Stimulated activated CD4-positive, alpha-beta T cell treated with anti-CD3 and anti-CD28 coated beads, TNF-alpha, amount 100 ng/mL, for 1 hour (primary cell): ENCODE measurements at regions not wholly inside any gene's neighbourhood (a gene's known extent, or its start where the extent isn't known, plus 50 kb on each side); places are given as distances from the start of the nearest gene placed in this dataset.
"Not testable (repeated sequence)": the region's sequence is repeated elsewhere in the genome, so short reads cannot be mapped to it uniquely, and the experiment has no call there.

Experiments
- DNase-seq, 3 donors: peaks; one replicate each; pipeline ENCODE4 v3.0.0-alpha.2; 2020; ENCODE audit warnings: low read depth in 3 of 3, low spot score in 1 of 3

GRCh38 chr11:38173676-38174075, 1575.6 kb upstream of the RAG2 start:
- no peak for DNase-seq

DNA sequence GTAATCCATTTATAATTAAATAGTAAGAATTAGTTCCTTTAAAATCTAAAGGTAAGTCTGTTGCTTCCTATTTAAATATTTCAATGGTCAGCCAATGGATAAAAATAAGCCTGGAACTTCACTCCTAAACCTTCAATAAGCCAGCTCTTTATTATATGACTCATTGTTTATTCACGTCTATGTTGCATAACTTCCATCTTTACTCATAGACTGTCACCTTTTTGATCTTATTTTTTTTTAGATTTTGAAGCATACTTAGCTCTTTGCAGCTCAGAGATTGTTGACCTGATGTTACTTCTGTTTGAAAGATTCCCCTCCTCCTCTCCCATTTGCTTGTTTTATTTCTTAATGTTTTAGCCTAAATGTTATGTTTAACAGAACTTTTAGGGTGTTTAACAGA, 1571.2 kb upstream of the RAG2 start:
- no peak for DNase-seq

DNA sequence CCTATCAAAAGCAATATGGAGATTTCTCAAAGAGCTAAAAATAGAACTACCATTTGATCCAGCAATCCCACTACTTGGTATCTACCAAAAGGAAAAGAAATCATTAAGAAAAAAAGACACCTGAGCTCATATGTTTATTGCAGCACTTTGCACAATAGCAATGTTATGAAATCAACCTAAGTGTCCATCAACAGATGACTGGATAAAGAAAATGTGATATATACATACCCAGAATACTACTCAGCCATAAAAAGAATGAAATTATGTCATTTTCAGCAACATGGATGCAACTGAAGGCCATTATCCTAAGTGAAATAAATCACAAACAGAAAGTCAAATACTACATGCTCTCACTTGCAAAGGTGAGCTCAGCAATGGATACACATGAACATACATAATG, 1565.5 kb upstream of the RAG2 start:
- no peak for DNase-seq

DNA sequence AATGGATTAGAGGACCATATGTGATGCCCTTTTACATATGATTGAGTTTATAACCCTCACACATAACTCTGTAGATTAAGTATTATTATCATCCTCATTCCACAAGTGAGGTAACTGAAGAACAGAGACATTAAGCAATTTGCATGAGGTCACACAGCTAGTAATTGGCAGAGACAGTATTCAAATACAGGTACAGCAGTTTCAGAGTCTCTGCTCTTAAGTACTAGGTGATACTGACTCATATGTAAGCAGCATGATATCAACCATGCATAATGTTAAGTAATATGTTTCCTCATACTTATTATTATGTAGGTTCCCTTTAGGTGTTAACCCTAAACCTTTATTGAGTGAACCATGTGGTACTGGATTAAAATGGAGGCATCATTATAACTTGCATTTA, 1562.4 kb upstream of the RAG2 start:
- DNase-seq, result no peak

- no peak for DNase-seq
Measured at GRCh38 chr11:38159038-38159437, 1561.0 kb upstream of the RAG2 start.

- DNase-seq, result no peak
Measured at GRCh38 chr11:38156495-38157146, 1558.6 kb upstream of the RAG2 start.

DNA sequence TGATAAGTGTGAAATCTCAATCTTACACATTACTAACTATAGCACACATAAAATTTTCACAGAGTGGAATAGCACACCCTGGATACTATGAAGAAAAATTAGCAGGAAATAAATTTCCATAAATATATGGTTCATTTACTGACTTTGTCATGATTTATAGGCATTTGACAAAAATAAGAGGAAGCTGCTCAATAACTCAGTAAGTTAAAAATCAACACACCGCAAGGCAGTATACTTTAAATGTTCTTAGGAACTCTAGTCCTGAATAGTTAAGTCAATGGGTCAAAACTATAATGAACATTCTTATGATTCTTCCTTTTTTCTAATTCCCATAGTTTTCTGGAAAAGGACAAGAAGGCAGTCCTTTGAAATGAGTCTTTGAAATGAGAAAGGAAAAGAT, 1557.8 kb upstream of the RAG2 start:
- DNase-seq, result no peak

DNA sequence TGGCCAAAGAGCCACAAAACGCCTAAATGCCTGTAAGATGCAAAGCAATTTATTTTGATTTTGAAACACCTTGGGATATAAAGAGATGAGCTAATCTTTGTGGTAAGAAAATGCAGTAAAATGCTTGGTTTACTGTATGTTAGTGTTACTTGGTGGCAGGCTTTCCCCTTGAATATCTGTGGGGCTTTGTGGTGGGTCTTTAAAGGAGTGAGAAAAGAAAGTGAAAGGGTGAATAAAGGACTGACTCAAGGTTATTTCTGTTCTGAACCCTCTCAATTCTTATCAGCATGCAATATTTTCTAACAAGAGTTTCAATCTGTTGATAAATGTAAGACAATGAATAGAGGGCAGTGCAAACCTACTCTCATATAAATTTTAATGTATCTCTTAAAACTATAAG, 1555.9 kb upstream of the RAG2 start:
- no peak for DNase-seq

- DNase-seq, result no peak
Measured at GRCh38 chr11:38143852-38144251, 1545.8 kb upstream of the RAG2 start.

GRCh38 chr11:38138972-38139371, 1540.9 kb upstream of the RAG2 start:
- no peak for DNase-seq

DNA sequence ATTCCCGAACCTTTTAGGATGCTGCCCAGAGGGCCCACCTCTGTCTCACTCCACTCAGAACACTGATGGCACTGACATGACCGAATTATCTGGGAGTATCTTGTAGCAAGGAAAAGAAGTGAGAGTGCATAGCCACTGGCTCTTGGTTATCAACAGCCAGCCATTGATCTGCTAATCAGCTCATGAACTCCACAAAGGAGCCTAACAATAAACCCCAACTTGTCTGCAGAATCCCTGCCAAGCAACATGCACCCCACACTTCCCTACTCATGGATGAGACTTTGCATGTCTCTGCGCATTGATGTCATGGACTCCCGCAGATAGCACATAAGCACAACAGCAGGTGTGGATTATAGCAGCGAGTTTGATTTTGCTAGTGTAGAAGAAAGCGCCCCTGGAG, 1538.9 kb upstream of the RAG2 start:
- no peak for DNase-seq

DNA sequence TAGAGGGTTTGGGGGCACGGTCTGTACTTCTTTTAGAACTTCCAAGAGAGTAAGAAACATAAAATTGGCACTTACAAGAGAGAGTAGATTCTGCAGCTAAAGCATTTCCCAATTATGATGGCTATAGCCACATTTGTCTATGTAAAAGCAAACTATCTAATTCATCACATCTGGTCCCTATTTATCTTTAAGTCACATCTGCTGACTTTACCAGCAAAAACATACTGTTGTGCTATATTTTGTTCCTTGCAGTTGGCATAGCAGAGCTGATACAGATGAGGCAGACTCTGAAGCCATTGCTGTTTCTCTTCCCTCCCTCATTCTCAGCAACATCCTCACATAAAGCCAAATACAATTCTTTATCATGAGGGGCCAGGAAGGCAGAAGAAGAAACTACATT, 1533.5 kb upstream of the RAG2 start:
- DNase-seq, result no peak

DNA sequence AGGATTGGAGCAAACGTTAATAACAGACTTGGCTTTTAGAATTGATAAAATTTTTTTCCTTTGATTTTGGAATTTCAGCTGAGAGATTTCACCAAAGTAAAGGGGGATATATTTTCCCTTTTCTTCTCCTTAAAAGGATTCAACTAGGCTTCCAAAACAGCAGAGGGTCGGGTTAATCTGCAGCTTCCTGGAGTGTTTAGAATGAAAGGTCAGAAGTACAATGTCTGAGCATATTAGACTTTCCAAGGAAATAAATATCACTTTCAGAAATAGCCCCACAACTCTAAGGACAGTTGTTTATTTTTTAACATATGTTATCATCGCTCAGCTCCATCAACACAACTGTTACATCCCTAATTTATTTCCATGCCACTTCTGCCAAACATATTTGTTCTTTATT, 1532.9 kb upstream of the RAG2 start:
- no peak for DNase-seq

DNA sequence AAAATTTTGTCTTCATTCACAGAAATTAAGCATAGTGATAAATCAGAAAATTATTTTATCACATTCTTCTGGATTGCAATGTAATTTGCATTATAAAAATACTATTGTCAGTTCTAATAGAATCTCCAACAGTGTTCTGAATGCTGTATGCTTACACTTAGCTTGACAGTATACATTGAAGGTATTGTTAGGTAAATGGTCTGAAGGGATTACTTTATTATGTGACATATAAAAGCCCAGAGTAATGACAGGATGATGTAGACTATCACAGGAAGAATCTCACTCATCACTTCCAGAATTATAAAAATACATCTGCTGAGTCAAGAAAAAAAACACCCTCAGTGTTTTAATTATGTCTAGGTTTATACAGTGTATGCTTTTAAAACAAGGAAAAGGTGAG, 1532.5 kb upstream of the RAG2 start:
- DNase-seq, result no peak

DNA sequence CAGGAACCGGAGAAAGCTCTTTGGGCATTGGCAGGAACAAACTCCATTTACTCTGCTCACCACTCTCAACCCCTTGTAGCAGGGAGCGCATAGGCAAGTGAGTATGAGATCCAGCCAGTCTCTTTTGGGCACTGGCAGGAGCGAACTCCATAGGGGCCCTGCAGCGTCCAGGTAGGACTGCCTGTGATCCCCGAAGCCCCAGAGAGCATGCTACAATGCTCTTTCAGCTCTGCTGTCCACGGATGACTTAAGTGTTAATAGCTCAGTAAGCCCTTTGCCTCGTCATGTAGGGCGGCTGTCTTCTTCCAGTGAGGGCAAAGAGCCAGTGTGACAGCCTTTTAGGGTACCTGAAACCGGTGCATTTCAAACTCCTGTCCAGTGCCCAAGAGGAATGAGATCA, 1525.6 kb upstream of the RAG2 start:
- DNase-seq, result no peak

GRCh38 chr11:38116616-38117015, 1518.6 kb upstream of the RAG2 start:
- not testable (repeated sequence) for DNase-seq

DNA sequence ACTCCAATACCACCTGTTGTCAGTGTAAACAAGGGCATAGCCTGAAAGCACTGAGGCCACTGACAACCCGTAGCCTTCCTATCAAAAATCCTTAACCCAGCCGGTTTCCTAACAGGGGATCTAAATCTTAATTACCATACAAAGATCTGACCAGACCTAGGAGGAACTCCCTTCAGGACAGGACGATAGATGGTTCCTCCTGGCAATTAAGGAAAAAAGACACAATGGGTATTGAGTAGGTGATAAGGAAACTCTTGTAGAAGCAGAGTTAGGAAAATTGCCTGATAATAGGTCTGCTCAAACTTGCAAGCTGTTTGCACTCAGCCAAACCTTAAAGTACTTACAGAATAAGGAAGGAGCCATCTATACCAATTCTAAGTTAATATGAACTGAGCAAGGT, 1517.3 kb upstream of the RAG2 start:
- not testable (repeated sequence) for DNase-seq

- no peak for DNase-seq
Measured at GRCh38 chr11:38100836-38101462, 1502.9 kb upstream of the RAG2 start.

GRCh38 chr11:38095268-38095667, 1497.2 kb upstream of the RAG2 start:
- no peak for DNase-seq

DNA sequence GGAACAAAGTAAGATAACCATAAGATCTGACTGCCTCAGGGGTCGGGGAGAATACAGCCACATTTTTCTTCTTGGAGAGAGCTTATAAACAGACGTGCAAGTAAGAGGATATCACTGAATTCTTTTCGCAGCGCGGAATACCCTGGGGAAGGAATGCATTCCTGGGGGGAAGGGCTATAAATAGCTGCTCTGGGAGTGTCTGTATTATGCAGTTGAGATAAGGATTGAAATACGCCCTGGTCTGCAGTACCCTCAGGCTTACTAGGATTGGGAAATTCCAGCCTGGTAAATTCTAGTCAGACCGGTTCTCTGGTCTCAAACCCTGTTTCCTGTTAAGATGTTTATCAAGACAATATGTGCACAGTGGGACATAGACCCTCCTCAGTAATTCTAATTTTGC, 1491.7 kb upstream of the RAG2 start:
- DNase-seq, result no peak

DNA sequence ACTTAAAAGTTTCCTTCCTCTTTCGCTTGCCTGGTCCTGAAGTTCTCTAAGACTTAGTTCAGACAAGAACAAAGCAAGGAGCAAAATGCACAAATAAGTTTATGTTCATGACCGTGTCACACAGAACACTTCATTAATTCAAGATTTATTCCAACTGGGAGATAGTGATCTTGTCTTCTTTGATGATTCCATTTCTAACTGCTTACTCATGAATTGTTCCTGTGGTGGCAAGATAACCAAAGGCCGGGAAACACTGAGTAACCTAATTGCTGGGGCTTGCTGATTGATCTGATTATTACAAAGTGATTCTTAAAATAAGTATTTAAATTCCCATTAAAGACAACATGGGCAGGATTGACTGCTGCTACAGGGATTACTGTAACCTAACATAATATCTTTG, 1462.9 kb upstream of the RAG2 start:
- DNase-seq, result no peak

- DNase-seq, result no peak
Measured at GRCh38 chr11:38060136-38060535, 1462.1 kb upstream of the RAG2 start.

DNA sequence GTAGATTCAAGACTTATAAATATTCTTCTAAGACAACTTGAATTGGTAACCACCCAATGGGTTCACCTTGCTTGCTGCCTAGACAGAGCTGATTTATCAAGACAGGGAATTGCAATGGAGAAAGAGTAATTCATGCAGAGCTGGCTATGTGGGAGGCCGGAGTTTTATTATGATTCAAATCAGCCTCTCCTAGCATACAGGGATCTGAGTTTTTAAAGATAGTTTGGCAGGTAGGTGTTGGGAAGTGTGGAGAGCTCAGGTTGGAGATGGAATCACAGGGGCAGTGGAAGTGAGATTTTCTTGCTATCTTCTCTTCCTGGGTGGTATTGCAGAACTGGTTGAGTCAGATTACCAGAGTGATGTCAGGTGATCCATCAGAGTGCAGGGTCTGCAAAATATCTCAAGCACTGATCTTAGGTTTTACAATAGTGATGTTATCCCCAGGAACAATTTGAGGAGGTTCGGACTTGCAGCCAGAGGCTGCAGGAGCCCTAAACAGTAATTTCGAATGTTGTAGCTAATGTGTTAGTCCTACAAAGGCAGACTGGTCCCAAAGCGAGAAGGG, 1448.6 kb upstream of the RAG2 start:
- DNase-seq, result no peak
